Ovary (tissue), 7 donors: ENCODE measurements at regions not wholly inside any gene's neighbourhood (a gene's known extent, or its start where the extent isn't known, plus 50 kb on each side); places are given as distances from the start of the nearest gene placed in this dataset.

ENCODE experiments used
- DNase-seq, 5 donors: peaks; one replicate each; pipeline ENCODE4 v3.0.0-alpha.2; 2019 to 2020
- H3K27ac ChIP-seq, 2 donors: fragments of 200-600 bp; one replicate each; pipeline versions ENCODE4 v1.5.1 to v1.8.0; 2019 to 2022
- H3K27me3 ChIP-seq: fragments of 200-600 bp; one replicate; pipeline ENCODE4 v1.8.0; 2022
- H3K36me3 ChIP-seq: fragments of 200-600 bp; sonication (generic); one replicate; pipeline ENCODE4 v1.5.1; 2019
- H3K4me1 ChIP-seq: one replicate; pipeline ENCODE4 v1.8.1; 2013; ENCODE audit warnings: mild to moderate bottlenecking, moderate library complexity; ENCODE audit not compliant: insufficient read depth
- H3K4me3 ChIP-seq: fragments of 200-600 bp; sonication (generic); one replicate; pipeline ENCODE4 v1.5.1; 2017
- H3K9me3 ChIP-seq, 2 donors: fragments of 200-600 bp in 1 of 2; sonication (generic) in 1 of 2; one replicate each; pipeline versions ENCODE4 v1.5.1 to v1.8.1; 2013 to 2019; ENCODE audit warnings: mild to moderate bottlenecking in 1 of 2, moderate library complexity in 1 of 2
- EP300 ChIP-seq: sonication (generic); formaldehyde crosslinking; IDR thresholded peaks from one replicate; pipeline ENCODE4 v1.6.1; 2017; ENCODE audit warnings: antibody characterized with exemption
- POLR2A ChIP-seq: fragments of 450-650 bp; IDR thresholded peaks from one replicate; pipeline ENCODE4 v1.6.1; 2017; ENCODE audit warnings: antibody characterized with exemption, mild to moderate bottlenecking, moderate library complexity
- WGBS, 3 donors: extraction: QIAGEN DNeasy Blood & Tissue Kit in 1 of 3; methylation state at CpG; one replicate each; pipeline versions ENCODE4 v1.1.5 to v1.1.7; 2013 to 2017; 5-methylcytosine and 5-hydroxymethylcytosine counted together
- intact Hi-C, 4 donors: fragments of 100-400 bp; cut with DNase I; formaldehyde crosslinking; loops; one replicate each; pipeline versions ENCODE4 v1.11.0 to v1.15.1; 2022 to 2023
- TF ChIP-seq, protein P1 (sequence below), 3 donors: fragments of 450-650 bp in 2 of 3; fragments of 200-600 bp in 1 of 3; IDR thresholded peaks; one replicate each; pipeline versions ENCODE4 v1.5.1 to v1.8.0; 2016 to 2022; ENCODE audit warnings: antibody characterized with exemption in 3 of 3, mild to moderate bottlenecking in 1 of 3
- donor health status: DM: no; HTN: no; CAD: no; lungs with moderate emphysema.
- donor health status: DM: no; HTN: no; CAD: no.
- donor health status: Bipolar disorder and iron deficiency.
- donor health status: DM: no; HTN: no; CAD: no.
- donor health status: DM: yes; HTN: yes; CAD: no.

DNA sequence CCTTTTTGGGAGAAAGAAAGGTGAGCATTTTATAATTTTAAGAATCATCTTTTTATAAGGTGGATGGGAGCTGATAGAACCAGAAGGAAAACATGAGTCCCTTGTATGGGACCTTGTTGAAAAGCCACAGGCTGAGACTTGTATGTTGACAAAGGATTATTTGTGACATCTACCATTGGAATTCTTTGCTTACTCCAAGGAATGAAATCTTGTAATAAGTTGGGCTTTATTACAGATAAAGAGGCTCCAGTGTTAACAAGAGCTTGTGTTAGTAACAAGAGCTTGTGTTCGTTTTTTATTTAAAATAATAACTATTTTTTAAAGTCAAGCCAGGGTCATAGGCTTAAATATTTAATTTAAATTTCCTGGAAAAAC is 201.1 kb upstream of the CHRM3 start:
- no peaks in the 10 kb centered on the region for H3K9me3 ChIP-seq
- WGBS, 3 donors, result 3 to 15% (median 14%) methylated on average over 1 of the region's 1 CpG
- H3K27ac ChIP-seq, result no peak overlapping the region
- H3K36me3 ChIP-seq, result no peaks in the 10 kb centered on the region
- DNase-seq, result no peak
- intact Hi-C loops, result no loop called here
- TF ChIP-seq POLR2A (no peak), EP300 (no peak)
- TF ChIP-seq, protein P1, sequence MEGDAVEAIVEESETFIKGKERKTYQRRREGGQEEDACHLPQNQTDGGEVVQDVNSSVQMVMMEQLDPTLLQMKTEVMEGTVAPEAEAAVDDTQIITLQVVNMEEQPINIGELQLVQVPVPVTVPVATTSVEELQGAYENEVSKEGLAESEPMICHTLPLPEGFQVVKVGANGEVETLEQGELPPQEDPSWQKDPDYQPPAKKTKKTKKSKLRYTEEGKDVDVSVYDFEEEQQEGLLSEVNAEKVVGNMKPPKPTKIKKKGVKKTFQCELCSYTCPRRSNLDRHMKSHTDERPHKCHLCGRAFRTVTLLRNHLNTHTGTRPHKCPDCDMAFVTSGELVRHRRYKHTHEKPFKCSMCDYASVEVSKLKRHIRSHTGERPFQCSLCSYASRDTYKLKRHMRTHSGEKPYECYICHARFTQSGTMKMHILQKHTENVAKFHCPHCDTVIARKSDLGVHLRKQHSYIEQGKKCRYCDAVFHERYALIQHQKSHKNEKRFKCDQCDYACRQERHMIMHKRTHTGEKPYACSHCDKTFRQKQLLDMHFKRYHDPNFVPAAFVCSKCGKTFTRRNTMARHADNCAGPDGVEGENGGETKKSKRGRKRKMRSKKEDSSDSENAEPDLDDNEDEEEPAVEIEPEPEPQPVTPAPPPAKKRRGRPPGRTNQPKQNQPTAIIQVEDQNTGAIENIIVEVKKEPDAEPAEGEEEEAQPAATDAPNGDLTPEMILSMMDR (IDR thresholded peaks at IDR 0.05), result no peak
- no peak overlapping the region for H3K4me3 ChIP-seq
- no peaks in the 10 kb centered on the region for H3K27me3 ChIP-seq
- H3K4me1 ChIP-seq, result no peaks in the 10 kb centered on the region

DNA sequence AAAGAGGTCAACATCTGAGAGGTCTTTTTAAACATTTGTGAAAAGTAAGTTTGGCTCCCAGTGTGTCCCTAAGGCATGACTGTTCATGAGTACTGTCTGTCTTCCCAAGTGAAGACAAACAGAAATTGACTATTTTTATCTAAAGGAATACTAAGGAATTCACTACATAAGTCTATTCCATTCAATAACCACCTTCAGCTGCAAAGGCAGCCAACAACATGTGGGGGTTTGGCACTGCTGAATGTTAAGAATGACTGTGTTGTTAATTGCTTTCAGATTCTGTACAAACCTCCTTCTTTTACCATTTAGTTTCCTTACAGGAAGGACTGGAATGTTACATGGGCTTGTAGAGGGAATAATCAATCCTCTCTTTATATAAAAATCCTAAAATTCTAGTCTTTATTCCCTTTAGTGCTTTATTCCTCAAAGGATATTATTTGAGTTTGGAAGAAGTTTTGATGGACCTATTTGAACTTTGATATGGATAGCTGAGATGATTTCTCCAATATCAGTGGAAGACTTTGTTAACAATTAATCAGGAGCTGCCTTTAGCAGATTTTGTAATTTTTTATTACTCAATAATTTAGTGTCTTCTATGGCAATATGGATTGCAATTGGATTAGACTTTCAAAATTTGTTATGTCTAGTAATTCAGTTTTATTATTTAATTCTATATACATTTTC is 201.7 kb upstream of the CHRM3 start:
- DNase-seq, result no peak
- intact Hi-C loops, result no loop called here
- H3K4me3 ChIP-seq, result no peak overlapping the region

DNA sequence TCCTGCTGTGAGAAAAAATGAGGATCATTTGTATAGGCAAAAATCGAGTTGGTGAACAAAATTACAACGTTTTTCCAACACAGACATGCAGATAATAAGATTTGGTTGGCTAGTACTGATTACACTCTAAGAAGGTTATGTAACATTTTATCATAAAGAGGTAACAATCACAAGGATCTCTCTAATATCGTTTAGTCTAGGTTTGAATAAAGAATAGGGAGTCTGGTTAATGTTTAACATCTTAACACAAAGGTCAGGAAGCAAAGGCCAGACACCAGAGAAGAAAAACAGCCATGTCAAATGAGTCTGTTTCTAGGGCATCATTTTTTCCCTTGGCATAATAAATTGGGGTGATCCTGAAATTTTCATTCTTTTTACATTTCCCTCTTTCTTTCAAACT is 207.4 kb upstream of the CHRM3 start:
- Histone ChIP-seq H3K27ac (no peak overlapping the region), H3K4me3 (no peak overlapping the region), H3K27me3 (no peaks in the 10 kb centered on the region), H3K9me3 (no peaks in the 10 kb centered on the region), H3K4me1 (no peaks in the 10 kb centered on the region), H3K36me3 (no peaks in the 10 kb centered on the region)
- DNase-seq, result no peak
- intact Hi-C loops, result no loop called here
- WGBS, 3 donors, result 59 to 63% (median 61%) methylated on average over 3 of the region's 3 CpGs
- TF ChIP-seq POLR2A (no peak), EP300 (no peak)
- TF ChIP-seq, protein P1 (IDR thresholded peaks at IDR 0.05), result no peak

More for the DNA sequence above, 201.7 kb upstream of the CHRM3 start:
- H3K36me3 ChIP-seq, result no peaks in the 10 kb centered on the region
- no peak overlapping the region for H3K27ac ChIP-seq
- TF ChIP-seq POLR2A, result no peak
- no peak for TF ChIP-seq EP300
- TF ChIP-seq, protein P1 (IDR thresholded peaks at IDR 0.05), result no peak
- no peaks in the 10 kb centered on the region for H3K4me1 ChIP-seq
- H3K9me3 ChIP-seq, result no peaks in the 10 kb centered on the region
- no peaks in the 10 kb centered on the region for H3K27me3 ChIP-seq

DNA sequence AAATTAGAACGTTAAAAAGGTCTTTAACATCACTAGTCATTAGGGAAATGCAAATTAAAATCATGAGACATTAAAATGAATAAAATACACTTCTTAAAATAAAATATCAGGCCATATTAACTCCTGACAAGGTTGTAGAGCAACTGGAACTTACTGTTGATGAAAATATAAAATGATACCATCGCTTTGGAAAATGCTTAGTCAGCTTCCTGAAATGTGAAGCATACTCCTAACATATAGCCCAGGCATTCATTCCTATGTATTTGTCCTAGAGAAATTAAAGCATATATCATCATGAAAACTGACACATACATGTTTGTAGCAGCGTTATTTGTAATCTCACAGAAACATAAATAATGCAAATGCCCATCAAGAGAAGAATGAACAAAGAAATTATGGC is 211.5 kb upstream of the CHRM3 start:
- H3K9me3 ChIP-seq, result no peaks in the 10 kb centered on the region
- TF ChIP-seq, protein P1 (IDR thresholded peaks at IDR 0.05), result no peak
- no peak for TF ChIP-seq POLR2A
- TF ChIP-seq EP300, result no peak
- H3K27ac ChIP-seq, result no peak overlapping the region
- no peaks in the 10 kb centered on the region for H3K36me3 ChIP-seq
- H3K4me3 ChIP-seq, result no peak overlapping the region
- H3K27me3 ChIP-seq, result no peaks in the 10 kb centered on the region
- intact Hi-C loops, result no loop called here
- no peaks in the 10 kb centered on the region for H3K4me1 ChIP-seq
- WGBS, 3 donors, result 89 to 95% (median 91%) methylated on average over 3 of the region's 3 CpGs
- DNase-seq, result no peak
